K562 (cell line): ENCODE measurements at regions not wholly inside any gene's neighbourhood (a gene's known extent, or its start where the extent isn't known, plus 50 kb on each side); places are given as distances from the start of the nearest gene placed in this dataset.

Experiments used
- MEIS2 ChIP-seq: fragments of 450-650 bp; IDR thresholded peaks from 2 replicates; pipeline ENCODE4 v1.6.1; 2014; ENCODE audit warnings: mild to moderate bottlenecking; ENCODE audit not compliant: partially characterized antibody
- SRF ChIP-seq, 2 experiments: fragments of 250-450, 450-650 bp in 1 of 2; sonication (Bioruptor Pico) in 1 of 2; sonication (generic) in 1 of 2; formaldehyde crosslinking; IDR thresholded peaks; 2 replicates each; pipeline versions ENCODE4 v1.5.0 to v1.5.1; 2020 to 2022; ENCODE audit warnings: mild to moderate bottlenecking in 1 of 2, missing genetic modification reagents in 1 of 2
- ZFPM2 ChIP-seq: fragments of 250-450 bp; sonication (Bioruptor Pico); IDR thresholded peaks from 2 replicates; pipeline ENCODE4 v1.5.1; 2022; ENCODE audit warnings: mild to moderate bottlenecking
- ZNF347 ChIP-seq: fragments of 450-650 bp; formaldehyde crosslinking; IDR thresholded peaks from 2 replicates; pipeline ENCODE4 v1.4.0; 2020; ENCODE audit warnings: low read depth, mild to moderate bottlenecking, moderate library complexity
- TF ChIP-seq, protein P1 (sequence below): sonication (generic); formaldehyde crosslinking; IDR thresholded peaks from 2 replicates; pipeline ENCODE4 v1.8.0; 2022; ENCODE audit warnings: mild to moderate bottlenecking, missing genetic modification reagents
- TF ChIP-seq, protein P2 (sequence below): fragments of 450-650 bp; IDR thresholded peaks from 2 replicates; pipeline ENCODE4 v1.6.1; 2018; ENCODE audit not compliant: partially characterized antibody
- TF ChIP-seq, protein P3 (sequence below): IDR thresholded peaks from 3 replicates; pipeline ENCODE4 v1.6.1; 2011; ENCODE audit warnings: borderline replicate concordance, mild to moderate bottlenecking; ENCODE audit not compliant: insufficient read length, insufficient read depth

DNA sequence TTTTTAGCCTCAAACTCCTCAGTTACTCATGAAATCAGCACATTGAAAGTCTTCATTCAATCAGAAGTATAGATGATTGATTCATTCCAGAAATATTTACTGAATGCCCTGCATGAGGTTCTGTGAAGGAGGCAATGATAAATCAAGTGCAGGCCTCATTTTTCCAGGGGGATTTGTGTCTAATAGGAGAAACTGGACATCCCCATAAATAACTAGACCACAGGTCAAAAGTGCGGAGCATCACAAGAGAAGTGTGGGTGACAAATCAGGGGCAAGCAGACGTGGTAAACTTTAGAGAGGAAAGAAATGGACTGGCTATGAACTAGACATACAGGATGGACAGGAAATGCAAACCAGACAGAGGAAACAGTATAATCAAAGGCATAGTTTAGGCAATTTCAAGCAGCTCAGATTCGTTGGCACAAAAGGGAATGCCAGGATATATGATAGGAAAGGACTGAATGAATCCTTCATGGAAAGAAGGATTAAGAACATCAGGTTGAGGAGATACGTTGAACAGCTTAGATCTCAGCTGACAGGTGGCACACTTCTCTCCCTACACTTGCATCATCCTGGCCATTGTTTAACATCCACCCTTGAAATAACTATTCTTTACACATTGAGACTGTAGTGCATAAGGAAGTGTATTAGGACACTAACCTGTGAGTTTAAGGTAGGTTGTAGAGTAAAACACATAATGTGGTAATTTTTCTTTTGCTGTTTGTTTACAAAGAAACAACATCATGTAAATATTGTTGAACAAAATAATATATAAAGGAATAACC lies 69.6 kb upstream of the RASGEF1B start (continued):
- TF ChIP-seq ZNF347 (CRISPR knock-in tag) (no peak), SRF (CRISPR knock-in tag; IDR thresholded peaks at IDR 0.05) (no peak), MEIS2 (no peak), ZFPM2 (no peak)
- TF ChIP-seq, protein P1, sequence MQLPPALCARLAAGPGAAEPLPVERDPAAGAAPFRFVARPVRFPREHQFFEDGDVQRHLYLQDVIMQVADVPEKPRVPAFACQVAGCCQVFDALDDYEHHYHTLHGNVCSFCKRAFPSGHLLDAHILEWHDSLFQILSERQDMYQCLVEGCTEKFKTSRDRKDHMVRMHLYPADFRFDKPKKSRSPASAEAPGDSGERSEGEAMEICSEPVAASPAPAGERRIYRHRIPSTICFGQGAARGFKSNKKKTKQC (CRISPR knock-in tag), result no peak
- TF ChIP-seq, protein P2, sequence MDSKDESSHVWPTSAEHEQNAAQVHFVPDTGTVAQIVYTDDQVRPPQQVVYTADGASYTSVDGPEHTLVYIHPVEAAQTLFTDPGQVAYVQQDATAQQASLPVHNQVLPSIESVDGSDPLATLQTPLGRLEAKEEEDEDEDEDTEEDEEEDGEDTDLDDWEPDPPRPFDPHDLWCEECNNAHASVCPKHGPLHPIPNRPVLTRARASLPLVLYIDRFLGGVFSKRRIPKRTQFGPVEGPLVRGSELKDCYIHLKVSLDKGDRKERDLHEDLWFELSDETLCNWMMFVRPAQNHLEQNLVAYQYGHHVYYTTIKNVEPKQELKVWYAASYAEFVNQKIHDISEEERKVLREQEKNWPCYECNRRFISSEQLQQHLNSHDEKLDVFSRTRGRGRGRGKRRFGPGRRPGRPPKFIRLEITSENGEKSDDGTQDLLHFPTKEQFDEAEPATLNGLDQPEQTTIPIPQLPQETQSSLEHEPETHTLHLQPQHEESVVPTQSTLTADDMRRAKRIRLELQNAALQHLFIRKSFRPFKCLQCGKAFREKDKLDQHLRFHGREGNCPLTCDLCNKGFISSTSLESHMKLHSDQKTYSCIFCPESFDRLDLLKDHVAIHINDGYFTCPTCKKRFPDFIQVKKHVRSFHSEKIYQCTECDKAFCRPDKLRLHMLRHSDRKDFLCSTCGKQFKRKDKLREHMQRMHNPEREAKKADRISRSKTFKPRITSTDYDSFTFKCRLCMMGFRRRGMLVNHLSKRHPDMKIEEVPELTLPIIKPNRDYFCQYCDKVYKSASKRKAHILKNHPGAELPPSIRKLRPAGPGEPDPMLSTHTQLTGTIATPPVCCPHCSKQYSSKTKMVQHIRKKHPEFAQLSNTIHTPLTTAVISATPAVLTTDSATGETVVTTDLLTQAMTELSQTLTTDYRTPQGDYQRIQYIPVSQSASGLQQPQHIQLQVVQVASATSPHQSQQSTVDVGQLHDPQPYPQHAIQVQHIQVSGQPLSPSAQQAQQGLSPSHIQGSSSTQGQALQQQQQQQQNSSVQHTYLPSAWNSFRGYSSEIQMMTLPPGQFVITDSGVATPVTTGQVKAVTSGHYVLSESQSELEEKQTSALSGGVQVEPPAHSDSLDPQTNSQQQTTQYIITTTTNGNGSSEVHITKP, result no peak
- TF ChIP-seq, protein P3, sequence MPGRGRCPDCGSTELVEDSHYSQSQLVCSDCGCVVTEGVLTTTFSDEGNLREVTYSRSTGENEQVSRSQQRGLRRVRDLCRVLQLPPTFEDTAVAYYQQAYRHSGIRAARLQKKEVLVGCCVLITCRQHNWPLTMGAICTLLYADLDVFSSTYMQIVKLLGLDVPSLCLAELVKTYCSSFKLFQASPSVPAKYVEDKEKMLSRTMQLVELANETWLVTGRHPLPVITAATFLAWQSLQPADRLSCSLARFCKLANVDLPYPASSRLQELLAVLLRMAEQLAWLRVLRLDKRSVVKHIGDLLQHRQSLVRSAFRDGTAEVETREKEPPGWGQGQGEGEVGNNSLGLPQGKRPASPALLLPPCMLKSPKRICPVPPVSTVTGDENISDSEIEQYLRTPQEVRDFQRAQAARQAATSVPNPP, result no peak
